HepG2 (cell line): ENCODE measurements at regions not wholly inside any gene's neighbourhood (a gene's known extent, or its start where the extent isn't known, plus 50 kb on each side); places are given as distances from the start of the nearest gene placed in this dataset.
A peak's percentile ranks its signal among the peaks of the same experiment; 100 is the strongest.

ENCODE experiments used
- ATAC-seq: fragments of 200-7000 bp; cut with Tn5 transposase; 3 replicates; pipeline ENCODE4 v1.9.1; 2020; ENCODE audit warnings: mild to moderate bottlenecking, moderate library complexity
- BruUV-seq: library from RNA; stranded (reverse); fragments of 400-500 nt; replicated peaks from 2 replicates; lab custom pipeline; 2021; lab: Mats Ljungman, UMichigan
- CTCF ChIA-PET: fragments of 300-600 bp; formaldehyde crosslinking; extraction: SDS; loops from one replicate; lab custom pipeline; 2021; ENCODE audit warnings: low total read pairs, inconsistent platforms, low intra/inter-chr PET ratio; lab: Yijun Ruan, JAX
- POLR2A ChIA-PET: fragments of 350-600 bp; sonication (Branson Sonifier 250); formaldehyde crosslinking; loops from one replicate; lab custom pipeline; 2020; ENCODE audit warnings: antibody characterized with exemption, inconsistent platforms; lab: Yijun Ruan, JAX
- DNase-seq: peaks from one replicate; pipeline ENCODE4 v3.0.0-alpha.2; 2015; ENCODE audit warnings: low spot score
- FAIRE-seq: peaks from 3 replicates; lab custom pipeline; 2011; peaks lifted over from hg19 to GRCh38; lab: Jason Lieb, UNC
- H2AFZ ChIP-seq: one replicate; pipeline ENCODE4 v1.6.1; 2011; ENCODE audit warnings: low read length, inconsistent platforms
- H3K27ac ChIP-seq: fragments of 300-600 bp; 3 replicates; pipeline ENCODE4 v1.8.0; 2011; ENCODE audit warnings: mixed run types, mild to moderate bottlenecking, mixed read lengths, low read length, inconsistent platforms; ENCODE audit not compliant: insufficient read depth; ENCODE audit errors: extremely low read length
- H3K27me3 ChIP-seq, 2 experiments: fragments of 200-600 bp in 1 of 2; 2 replicates in 1 of 2; 3 replicates in 1 of 2; pipeline versions ENCODE4 v1.6.0 to v1.8.0; 2011; ENCODE audit warnings: low read length in 2 of 2, mild to moderate bottlenecking in 2 of 2, moderate library complexity in 2 of 2, inconsistent platforms in 1 of 2; ENCODE audit not compliant: insufficient read depth in 2 of 2, control insufficient read depth in 1 of 2
- H3K36me3 ChIP-seq, 2 experiments: fragments of 200-600 bp in 1 of 2; replicated peaks in 1 of 2; 2 replicates in 1 of 2; 3 replicates in 1 of 2; pipeline versions ENCODE4 v1.5.1 to v1.8.0; 2011; ENCODE audit warnings: low read length in 2 of 2, inconsistent platforms in 1 of 2; ENCODE audit not compliant: insufficient read depth in 2 of 2, control insufficient read depth in 1 of 2
- H3K4me1 ChIP-seq: 2 replicates; pipeline ENCODE4 v1.5.1; 2012; ENCODE audit warnings: low read length, inconsistent platforms; ENCODE audit not compliant: insufficient read depth
- H3K4me2 ChIP-seq: 2 replicates; pipeline ENCODE4 v1.6.0; 2011; ENCODE audit warnings: low read depth, low read length, inconsistent platforms
- H3K4me3 ChIP-seq, 3 experiments: fragments of 200-600 bp in 1 of 3; sonication (generic), shearing (Covaris generic) in 1 of 3; replicated peaks in 1 of 3; 2 replicates each; pipeline ENCODE4 v1.5.1; 2011 to 2016; ENCODE audit warnings: low read length in 3 of 3, inconsistent platforms in 2 of 3, low read depth in 2 of 3, mild to moderate bottlenecking in 2 of 3, control low read depth in 1 of 3, mixed read lengths in 1 of 3; ENCODE audit not compliant: insufficient read depth in 1 of 3
- H3K79me2 ChIP-seq: one replicate; pipeline ENCODE4 v1.6.1; 2011; ENCODE audit warnings: low read length, inconsistent platforms; ENCODE audit not compliant: insufficient read depth
- H3K9ac ChIP-seq: 2 replicates; pipeline ENCODE4 v1.6.0; 2011; ENCODE audit warnings: mild to moderate bottlenecking, low read depth, low read length, inconsistent platforms; ENCODE audit not compliant: insufficient read depth
- H3K9me3 ChIP-seq: 2 replicates; pipeline ENCODE4 v1.5.1; 2012; ENCODE audit warnings: mild to moderate bottlenecking, low read length
- H4K20me1 ChIP-seq: 2 replicates; pipeline ENCODE4 v1.6.0; 2011; ENCODE audit warnings: inconsistent platforms, mild to moderate bottlenecking, low read length, moderate library complexity; ENCODE audit not compliant: insufficient read depth
- ARNTL ChIP-seq: sonication (generic); formaldehyde crosslinking; IDR thresholded peaks from 2 replicates; pipeline ENCODE4 v1.4.0; 2020; ENCODE audit warnings: mild to moderate bottlenecking, missing genetic modification reagents
- CEBPG ChIP-seq: IDR thresholded peaks from 2 replicates; pipeline ENCODE4 v1.6.1; 2016
- DNMT1 ChIP-seq: sonication (generic); formaldehyde crosslinking; IDR thresholded peaks from 2 replicates; pipeline ENCODE4 v1.5.1; 2020; ENCODE audit warnings: mild to moderate bottlenecking, missing genetic modification reagents
- ELF4 ChIP-seq: sonication (generic); formaldehyde crosslinking; IDR thresholded peaks from 2 replicates; pipeline ENCODE4 v1.5.0; 2020; ENCODE audit warnings: missing genetic modification reagents, mild to moderate bottlenecking, moderate library complexity, borderline replicate concordance
- FLYWCH1 ChIP-seq: sonication (generic); formaldehyde crosslinking; IDR thresholded peaks from 2 replicates; pipeline ENCODE4 v1.8.1; 2023; ENCODE audit warnings: mild to moderate bottlenecking, missing genetic modification reagents
- MZF1 ChIP-seq: sonication (generic); formaldehyde crosslinking; IDR thresholded peaks from 2 replicates; pipeline ENCODE4 v1.8.1; 2023; ENCODE audit warnings: mild to moderate bottlenecking, missing genetic modification reagents, borderline replicate concordance
- TEAD2 ChIP-seq: sonication (generic); formaldehyde crosslinking; IDR thresholded peaks from 2 replicates; pipeline ENCODE4 v1.9.0; 2021; ENCODE audit warnings: missing genetic modification reagents
- ZBTB42 ChIP-seq: sonication (generic); formaldehyde crosslinking; IDR thresholded peaks from 2 replicates; pipeline ENCODE4 v1.5.0; 2020; ENCODE audit warnings: mild to moderate bottlenecking, missing genetic modification reagents
- ZFP62 ChIP-seq: sonication (generic); formaldehyde crosslinking; IDR thresholded peaks from 2 replicates; pipeline ENCODE4 v1.4.0; 2020; ENCODE audit warnings: missing genetic modification reagents
- ZNF251 ChIP-seq: sonication (generic); formaldehyde crosslinking; IDR thresholded peaks from 2 replicates; pipeline ENCODE4 v1.9.0; 2021; ENCODE audit warnings: mild to moderate bottlenecking, missing genetic modification reagents
- ZNF382 ChIP-seq: sonication (generic); formaldehyde crosslinking; IDR thresholded peaks from 2 replicates; pipeline ENCODE4 v1.5.0; 2020; ENCODE audit warnings: missing genetic modification reagents, mild to moderate bottlenecking, borderline replicate concordance
- ZNF615 ChIP-seq: sonication (generic); formaldehyde crosslinking; IDR thresholded peaks from 2 replicates; pipeline ENCODE4 v1.5.0; 2020; ENCODE audit warnings: mild to moderate bottlenecking, missing genetic modification reagents, borderline replicate concordance
- ZNF652 ChIP-seq: IDR thresholded peaks from 2 replicates; pipeline ENCODE4 v1.6.1; 2016; ENCODE audit warnings: low read depth, borderline replicate concordance
- ZNF850 ChIP-seq: sonication (generic); formaldehyde crosslinking; conservative IDR thresholded peaks from 2 replicates; pipeline ENCODE4 v1.9.0; 2021; ENCODE audit warnings: mild to moderate bottlenecking, missing genetic modification reagents
- ZZZ3 ChIP-seq: sonication (generic); formaldehyde crosslinking; IDR thresholded peaks from 2 replicates; pipeline ENCODE4 v1.4.0; 2020; ENCODE audit warnings: missing genetic modification reagents, mild to moderate bottlenecking, borderline replicate concordance
- WGBS: methylation state at CpG from one replicate; pipeline ENCODE4 v1.1.6; 2017; ENCODE audit warnings: low lambda C conversion rate; 5-methylcytosine and 5-hydroxymethylcytosine counted together
- in situ Hi-C: cut with HindIII; loops from 2 replicates; pipeline ENCODE4 v1.10.0; 2017; ENCODE audit warnings: low pct_unique_long_range_greater_than_20kb; ENCODE audit not compliant: extremely low pct_ligation_motif_present
- intact Hi-C: fragments of 100-400 bp; cut with micrococcal nuclease; formaldehyde crosslinking; loops from one replicate; pipeline ENCODE4 v1.10.0; 2022; ENCODE audit not compliant: unreplicated experiment
- TF ChIP-seq, protein P1 (sequence below): IDR thresholded peaks from 2 replicates; pipeline ENCODE4 v1.6.1; 2016; ENCODE audit warnings: missing compliant biosample characterization, missing genetic modification reagents, borderline replicate concordance
- TF ChIP-seq, protein P2 (sequence below): sonication (generic); formaldehyde crosslinking; IDR thresholded peaks from 2 replicates; pipeline ENCODE4 v1.5.0; 2020; ENCODE audit warnings: mild to moderate bottlenecking, missing genetic modification reagents
- TF ChIP-seq, protein P3 (sequence below): sonication (generic); formaldehyde crosslinking; IDR thresholded peaks from 2 replicates; pipeline ENCODE4 v1.8.1; 2022; ENCODE audit warnings: low read depth, mild to moderate bottlenecking, missing genetic modification reagents
- TF ChIP-seq, protein P4 (sequence below): sonication (generic); formaldehyde crosslinking; IDR thresholded peaks from 2 replicates; pipeline ENCODE4 v1.9.0; 2021; ENCODE audit warnings: missing genetic modification reagents, borderline replicate concordance

DNA sequence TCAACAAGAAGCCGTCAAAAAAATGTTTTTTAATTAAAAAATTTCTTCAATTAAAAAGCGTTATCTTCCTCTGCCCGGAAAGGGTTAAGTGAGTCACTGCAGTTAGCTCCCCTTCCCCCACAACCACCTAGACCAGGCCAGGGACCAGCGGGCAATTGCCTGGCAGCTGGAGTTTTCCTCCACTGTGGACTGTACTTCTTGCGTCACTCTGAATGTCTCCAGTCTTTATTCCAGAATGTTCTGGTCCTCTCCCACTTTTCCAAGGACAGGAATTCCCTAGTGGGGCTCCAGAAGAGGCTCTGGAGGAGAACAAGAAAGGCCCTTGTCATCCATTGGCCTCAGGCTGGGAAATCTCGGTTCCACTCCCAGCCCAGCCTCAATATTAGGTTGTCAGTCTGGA lies 114.0 kb downstream of the C9orf50 start (continued):
- TF ChIP-seq, protein P1, sequence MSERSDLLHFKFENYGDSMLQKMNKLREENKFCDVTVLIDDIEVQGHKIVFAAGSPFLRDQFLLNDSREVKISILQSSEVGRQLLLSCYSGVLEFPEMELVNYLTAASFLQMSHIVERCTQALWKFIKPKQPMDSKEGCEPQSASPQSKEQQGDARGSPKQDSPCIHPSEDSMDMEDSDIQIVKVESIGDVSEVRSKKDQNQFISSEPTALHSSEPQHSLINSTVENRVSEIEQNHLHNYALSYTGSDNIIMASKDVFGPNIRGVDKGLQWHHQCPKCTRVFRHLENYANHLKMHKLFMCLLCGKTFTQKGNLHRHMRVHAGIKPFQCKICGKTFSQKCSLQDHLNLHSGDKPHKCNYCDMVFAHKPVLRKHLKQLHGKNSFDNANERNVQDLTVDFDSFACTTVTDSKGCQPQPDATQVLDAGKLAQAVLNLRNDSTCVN (CRISPR knock-in tag) = peak; percentile 80
- no peak for TF ChIP-seq FLYWCH1 (CRISPR knock-in tag)
- no peak for TF ChIP-seq CEBPG (CRISPR knock-in tag)
- TF ChIP-seq ZNF652 (CRISPR knock-in tag) = peak; percentile 88

DNA sequence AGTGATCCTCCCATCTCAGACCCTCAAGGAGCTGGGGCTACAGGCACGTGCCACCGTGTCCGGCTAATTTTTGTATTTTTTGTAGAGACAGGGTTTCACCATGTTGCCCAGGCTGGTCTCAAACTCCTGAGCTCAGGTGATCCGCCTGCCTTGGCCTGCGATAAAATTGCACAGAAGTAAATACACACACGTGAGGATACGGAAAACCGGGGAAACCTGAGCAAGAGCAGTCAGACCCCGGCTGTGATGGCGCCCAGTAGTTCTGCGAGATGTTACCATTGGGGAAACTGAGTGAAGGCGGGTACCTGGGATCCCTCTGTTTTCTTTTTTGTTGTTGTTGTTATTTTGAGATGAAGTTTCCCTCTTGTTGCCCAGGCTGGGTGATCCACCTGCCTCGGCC lies 114.9 kb downstream of the C9orf50 start:
- DNase-seq (no peak), FAIRE-seq (no peak), ATAC-seq (no peak)
- H4K20me1 ChIP-seq = no peaks in the 10 kb centered on the region
- H3K9ac ChIP-seq = no peak overlapping the region
- intact Hi-C loops = no loop called here
- H3K4me1 ChIP-seq = peaks cover 18% of the 10 kb centered on the region
- no peak overlapping the region for H3K4me3 ChIP-seq
- CTCF ChIA-PET = no interaction called here
- no peak overlapping the region for H3K27ac ChIP-seq
- H3K9me3 ChIP-seq = no peaks in the 10 kb centered on the region
- H3K4me2 ChIP-seq = no peak overlapping the region
- BruUV-seq = no TSS peak
- no peaks in the 10 kb centered on the region for H3K79me2 ChIP-seq
- POLR2A ChIA-PET = interaction anchor here (0.5 to 5.1 kb wide), 3 partner anchors 9 to 842 kb away, joined by 4 to 33 read pairs (median 4); no protein-coding TSS in a partner anchor
- H3K36me3 ChIP-seq = no peaks in the 10 kb centered on the region
- H3K27me3 ChIP-seq = no peaks in the 10 kb centered on the region
- 91% methylated on average over 13 of the region's 13 CpGs for WGBS
- H2AFZ ChIP-seq = no peak overlapping the region
- in situ Hi-C loops = no loop called here
- no peak for TF ChIP-seq ZZZ3 (CRISPR knock-in tag)
- TF ChIP-seq, protein P2, sequence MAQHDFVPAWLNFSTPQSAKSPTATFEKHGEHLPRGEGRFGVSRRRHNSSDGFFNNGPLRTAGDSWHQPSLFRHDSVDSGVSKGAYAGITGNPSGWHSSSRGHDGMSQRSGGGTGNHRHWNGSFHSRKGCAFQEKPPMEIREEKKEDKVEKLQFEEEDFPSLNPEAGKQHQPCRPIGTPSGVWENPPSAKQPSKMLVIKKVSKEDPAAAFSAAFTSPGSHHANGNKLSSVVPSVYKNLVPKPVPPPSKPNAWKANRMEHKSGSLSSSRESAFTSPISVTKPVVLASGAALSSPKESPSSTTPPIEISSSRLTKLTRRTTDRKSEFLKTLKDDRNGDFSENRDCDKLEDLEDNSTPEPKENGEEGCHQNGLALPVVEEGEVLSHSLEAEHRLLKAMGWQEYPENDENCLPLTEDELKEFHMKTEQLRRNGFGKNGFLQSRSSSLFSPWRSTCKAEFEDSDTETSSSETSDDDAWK = no peak
- TF ChIP-seq ARNTL (CRISPR knock-in tag) = no peak
- no peak for TF ChIP-seq ZNF615 (CRISPR knock-in tag)
- TF ChIP-seq, protein P3, sequence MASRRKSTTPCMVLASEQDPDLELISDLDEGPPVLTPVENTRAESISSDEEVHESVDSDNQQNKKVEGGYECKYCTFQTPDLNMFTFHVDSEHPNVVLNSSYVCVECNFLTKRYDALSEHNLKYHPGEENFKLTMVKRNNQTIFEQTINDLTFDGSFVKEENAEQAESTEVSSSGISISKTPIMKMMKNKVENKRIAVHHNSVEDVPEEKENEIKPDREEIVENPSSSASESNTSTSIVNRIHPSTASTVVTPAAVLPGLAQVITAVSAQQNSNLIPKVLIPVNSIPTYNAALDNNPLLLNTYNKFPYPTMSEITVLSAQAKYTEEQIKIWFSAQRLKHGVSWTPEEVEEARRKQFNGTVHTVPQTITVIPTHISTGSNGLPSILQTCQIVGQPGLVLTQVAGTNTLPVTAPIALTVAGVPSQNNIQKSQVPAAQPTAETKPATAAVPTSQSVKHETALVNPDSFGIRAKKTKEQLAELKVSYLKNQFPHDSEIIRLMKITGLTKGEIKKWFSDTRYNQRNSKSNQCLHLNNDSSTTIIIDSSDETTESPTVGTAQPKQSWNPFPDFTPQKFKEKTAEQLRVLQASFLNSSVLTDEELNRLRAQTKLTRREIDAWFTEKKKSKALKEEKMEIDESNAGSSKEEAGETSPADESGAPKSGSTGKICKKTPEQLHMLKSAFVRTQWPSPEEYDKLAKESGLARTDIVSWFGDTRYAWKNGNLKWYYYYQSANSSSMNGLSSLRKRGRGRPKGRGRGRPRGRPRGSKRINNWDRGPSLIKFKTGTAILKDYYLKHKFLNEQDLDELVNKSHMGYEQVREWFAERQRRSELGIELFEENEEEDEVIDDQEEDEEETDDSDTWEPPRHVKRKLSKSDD (CRISPR knock-in tag) = no peak
- no peak for TF ChIP-seq TEAD2 (CRISPR knock-in tag)
- TF ChIP-seq ZBTB42 (CRISPR knock-in tag) = no peak
- no peak for TF ChIP-seq ZNF251 (CRISPR knock-in tag)
- TF ChIP-seq ZNF382 (CRISPR knock-in tag) = no peak
- no peak for TF ChIP-seq ELF4 (CRISPR knock-in tag)
- TF ChIP-seq ZFP62 (CRISPR knock-in tag) = no peak
- no peak for TF ChIP-seq DNMT1
- TF ChIP-seq, protein P4, sequence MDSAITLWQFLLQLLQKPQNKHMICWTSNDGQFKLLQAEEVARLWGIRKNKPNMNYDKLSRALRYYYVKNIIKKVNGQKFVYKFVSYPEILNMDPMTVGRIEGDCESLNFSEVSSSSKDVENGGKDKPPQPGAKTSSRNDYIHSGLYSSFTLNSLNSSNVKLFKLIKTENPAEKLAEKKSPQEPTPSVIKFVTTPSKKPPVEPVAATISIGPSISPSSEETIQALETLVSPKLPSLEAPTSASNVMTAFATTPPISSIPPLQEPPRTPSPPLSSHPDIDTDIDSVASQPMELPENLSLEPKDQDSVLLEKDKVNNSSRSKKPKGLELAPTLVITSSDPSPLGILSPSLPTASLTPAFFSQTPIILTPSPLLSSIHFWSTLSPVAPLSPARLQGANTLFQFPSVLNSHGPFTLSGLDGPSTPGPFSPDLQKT (CRISPR knock-in tag) = no peak
- no peak for TF ChIP-seq ZNF850 (CRISPR knock-in tag)
- no peak for TF ChIP-seq MZF1 (CRISPR knock-in tag)
